ENCODE measurements at regions not wholly inside any gene's neighbourhood (a gene's known extent, or its start where the extent isn't known, plus 50 kb on each side); places are given as distances from the start of the nearest gene placed in this dataset.
A peak's percentile ranks its signal among the peaks of the same experiment; 100 is the strongest.

DNA sequence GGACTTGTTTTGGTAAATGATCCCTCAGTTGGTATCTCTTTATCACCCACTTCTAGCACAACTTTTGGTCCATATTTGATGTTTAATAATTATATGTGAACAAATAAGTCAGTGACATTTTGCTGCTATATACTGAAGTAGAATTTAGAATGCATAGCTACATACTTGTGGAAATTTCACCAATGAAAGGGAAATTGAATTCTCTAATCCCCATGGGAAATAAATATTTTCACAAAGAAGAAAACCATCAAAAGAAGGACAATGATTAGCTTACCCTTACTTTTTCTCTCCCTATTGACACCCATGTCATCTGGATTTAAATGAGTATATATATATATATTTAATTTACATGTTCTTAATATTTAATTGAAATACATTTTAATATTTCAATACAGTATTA, 94.3 kb upstream of the DAB2 start:
- no peak overlapping the region for H3K4me3 ChIP-seq (ENCODE audit: low read depth, low read length)
- TF ChIP-seq, protein P1, sequence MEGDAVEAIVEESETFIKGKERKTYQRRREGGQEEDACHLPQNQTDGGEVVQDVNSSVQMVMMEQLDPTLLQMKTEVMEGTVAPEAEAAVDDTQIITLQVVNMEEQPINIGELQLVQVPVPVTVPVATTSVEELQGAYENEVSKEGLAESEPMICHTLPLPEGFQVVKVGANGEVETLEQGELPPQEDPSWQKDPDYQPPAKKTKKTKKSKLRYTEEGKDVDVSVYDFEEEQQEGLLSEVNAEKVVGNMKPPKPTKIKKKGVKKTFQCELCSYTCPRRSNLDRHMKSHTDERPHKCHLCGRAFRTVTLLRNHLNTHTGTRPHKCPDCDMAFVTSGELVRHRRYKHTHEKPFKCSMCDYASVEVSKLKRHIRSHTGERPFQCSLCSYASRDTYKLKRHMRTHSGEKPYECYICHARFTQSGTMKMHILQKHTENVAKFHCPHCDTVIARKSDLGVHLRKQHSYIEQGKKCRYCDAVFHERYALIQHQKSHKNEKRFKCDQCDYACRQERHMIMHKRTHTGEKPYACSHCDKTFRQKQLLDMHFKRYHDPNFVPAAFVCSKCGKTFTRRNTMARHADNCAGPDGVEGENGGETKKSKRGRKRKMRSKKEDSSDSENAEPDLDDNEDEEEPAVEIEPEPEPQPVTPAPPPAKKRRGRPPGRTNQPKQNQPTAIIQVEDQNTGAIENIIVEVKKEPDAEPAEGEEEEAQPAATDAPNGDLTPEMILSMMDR (IDR thresholded peaks at IDR 0.05; ENCODE audit: insufficient read depth, low read depth, low read length) = no peak
- no peak for DNase-seq (ENCODE audit: low read depth)

GRCh38 chr5:39518516-39518915, 93.7 kb upstream of the DAB2 start:
- TF ChIP-seq, protein P1 (IDR thresholded peaks at IDR 0.05; ENCODE audit: insufficient read depth, low read depth, low read length) = no peak
- peak; percentile 74 for DNase-seq (ENCODE audit: low read depth)
- no peak overlapping the region for H3K4me3 ChIP-seq (ENCODE audit: low read depth, low read length)

DNA sequence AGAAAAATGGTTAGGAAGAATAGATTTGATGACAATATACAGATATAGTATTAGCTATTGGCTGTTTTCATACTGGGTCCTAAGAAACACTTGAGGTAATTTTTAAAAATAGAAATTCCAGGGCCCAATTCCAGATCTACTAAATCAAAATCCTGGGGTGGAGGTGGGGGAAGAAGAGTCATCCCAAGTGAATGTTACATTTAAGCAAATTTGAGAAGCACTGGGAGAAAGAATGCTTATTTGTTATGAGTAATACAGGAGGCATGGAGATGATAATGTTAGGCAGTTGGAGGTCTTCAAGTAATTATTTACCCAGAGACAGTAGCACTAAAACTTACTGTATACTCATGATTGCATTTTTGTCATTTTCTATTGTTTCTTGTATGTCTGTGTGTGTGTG, 93.0 kb upstream of the DAB2 start:
- TF ChIP-seq, protein P1 (IDR thresholded peaks at IDR 0.05; ENCODE audit: insufficient read depth, low read depth, low read length) = no peak
- no peak overlapping the region for H3K4me3 ChIP-seq (ENCODE audit: low read depth, low read length)
- peak; percentile 76 for DNase-seq (ENCODE audit: low read depth)

DNA sequence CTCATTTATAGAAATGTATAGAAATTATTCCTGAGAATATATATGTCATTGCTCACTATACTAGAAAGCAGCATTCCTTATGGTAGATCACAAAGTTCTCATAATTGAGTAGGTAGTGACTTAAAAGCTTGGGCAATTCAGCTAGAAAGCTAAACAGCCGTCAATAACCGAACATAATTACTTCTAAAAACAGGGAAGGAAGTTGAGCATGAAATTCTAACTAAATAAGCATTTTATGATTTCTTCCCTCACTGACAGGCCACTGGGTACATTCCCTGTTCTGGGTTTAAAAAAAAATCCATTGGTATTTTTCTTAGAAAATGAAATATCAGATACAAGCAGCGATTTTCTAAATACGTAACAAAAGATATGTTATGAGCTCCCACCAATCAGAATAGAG, 91.1 kb upstream of the DAB2 start:
- no peak overlapping the region for H3K4me3 ChIP-seq (ENCODE audit: low read depth, low read length)
- TF ChIP-seq, protein P1 (IDR thresholded peaks at IDR 0.05; ENCODE audit: insufficient read depth, low read depth, low read length) = no peak
- no peak for DNase-seq (ENCODE audit: low read depth)

DNA sequence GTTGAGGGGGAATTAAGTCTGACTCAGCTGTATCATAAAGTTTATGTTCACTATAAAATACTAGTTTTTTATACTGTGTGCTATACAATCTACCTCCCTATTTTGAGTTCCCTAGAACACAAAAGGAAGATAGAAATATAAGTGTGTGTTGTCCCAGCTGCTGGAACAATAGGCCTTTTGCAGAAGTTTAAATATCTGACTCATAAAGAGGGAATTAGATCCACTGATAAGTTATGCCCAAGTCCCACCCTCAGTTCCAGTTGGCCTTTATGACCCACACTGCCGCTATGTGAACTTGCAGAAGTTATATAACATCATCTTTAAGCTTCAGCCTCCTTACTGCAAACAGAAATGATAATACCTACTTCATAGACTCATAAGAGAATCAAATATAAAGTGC, 88.5 kb upstream of the DAB2 start:
- TF ChIP-seq, protein P1 (IDR thresholded peaks at IDR 0.05; ENCODE audit: insufficient read depth, low read depth, low read length) = no peak
- no peak overlapping the region for H3K4me3 ChIP-seq (ENCODE audit: low read depth, low read length)
- DNase-seq (ENCODE audit: low read depth) = no peak

DNA sequence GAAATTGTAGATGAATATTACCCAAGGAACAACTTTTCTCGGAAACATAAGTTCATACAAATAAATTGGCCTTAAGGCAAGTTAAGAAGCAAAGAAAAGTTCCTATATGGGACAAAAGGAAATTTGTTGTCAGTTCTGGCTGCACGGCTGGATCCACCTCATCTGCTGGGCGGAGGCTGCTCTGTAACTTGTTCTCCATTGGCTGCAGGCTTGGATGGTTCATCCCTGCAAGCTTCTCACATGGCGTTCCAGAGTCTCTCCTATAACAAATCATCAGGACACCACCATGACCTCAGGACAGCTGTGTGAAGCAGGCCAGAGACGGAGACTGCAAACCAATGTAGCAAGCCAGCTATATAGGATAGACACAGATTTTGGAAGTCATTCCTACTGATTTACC, 81.4 kb upstream of the DAB2 start:
- DNase-seq (ENCODE audit: low read depth) = no peak
- H3K4me3 ChIP-seq (ENCODE audit: low read depth, low read length) = no peak overlapping the region

GRCh38 chr5:39505791-39506190, 81.0 kb upstream of the DAB2 start:
- TF ChIP-seq, protein P1 (IDR thresholded peaks at IDR 0.05; ENCODE audit: insufficient read depth, low read depth, low read length) = no peak
- no peak overlapping the region for H3K4me3 ChIP-seq (ENCODE audit: low read depth, low read length)
- DNase-seq (ENCODE audit: low read depth) = no peak

More for the DNA sequence above, 81.4 kb upstream of the DAB2 start:
- TF ChIP-seq, protein P1 (IDR thresholded peaks at IDR 0.05; ENCODE audit: insufficient read depth, low read depth, low read length) = no peak
